GM23338 (cell line): ENCODE measurements at regions not wholly inside any gene's neighbourhood (a gene's known extent, or its start where the extent isn't known, plus 50 kb on each side); places are given as distances from the start of the nearest gene placed in this dataset.

Experiments
- EZH2 ChIP-seq: fragments of 200-600 bp; sonication (generic); IDR thresholded peaks from one replicate; pipeline ENCODE4 v1.8.0; 2017; ENCODE audit warnings: antibody characterized with exemption, mild to moderate bottlenecking, low read depth; ENCODE audit not compliant: unreplicated experiment
- JUNB ChIP-seq: IDR thresholded peaks from one replicate; pipeline ENCODE4 v1.6.1; 2016; ENCODE audit warnings: antibody characterized with exemption; ENCODE audit not compliant: unreplicated experiment
- NANOG ChIP-seq: IDR thresholded peaks from 2 replicates; pipeline ENCODE4 v1.6.1; 2016; ENCODE audit warnings: antibody characterized with exemption, borderline replicate concordance
- POLR2AphosphoS5 ChIP-seq: IDR thresholded peaks from 2 replicates; pipeline ENCODE4 v1.6.1; 2016; ENCODE audit warnings: antibody characterized with exemption, low read depth
- STAT1 ChIP-seq: IDR thresholded peaks from one replicate; pipeline ENCODE4 v1.6.1; 2016; ENCODE audit warnings: antibody characterized with exemption; ENCODE audit not compliant: unreplicated experiment
- ZNF331 ChIP-seq: fragments of 250-450 bp; sonication (Bioruptor Pico); IDR thresholded peaks from 2 replicates; pipeline ENCODE4 v1.5.0; 2020; ENCODE audit warnings: low read depth, mild to moderate bottlenecking, moderate library complexity
- TF ChIP-seq, protein P1 (sequence below): fragments of 250-450 bp; sonication (Bioruptor Pico); IDR thresholded peaks from 2 replicates; pipeline ENCODE4 v1.5.0; 2020; ENCODE audit warnings: mild to moderate bottlenecking, moderate library complexity
- TF ChIP-seq, protein P2 (sequence below), 2 experiments: fragments of 200-600 bp in 1 of 2; sonication (generic) in 1 of 2; conservative IDR thresholded peaks; 2 replicates each; pipeline versions ENCODE4 v1.5.1 to v1.6.1; 2016 to 2017; ENCODE audit warnings: antibody characterized with exemption in 2 of 2, low read depth in 2 of 2, mild to moderate bottlenecking in 2 of 2, moderate library complexity in 1 of 2
- TF ChIP-seq, protein P3 (sequence below): IDR thresholded peaks from 2 replicates; pipeline ENCODE4 v1.6.1; 2016; ENCODE audit warnings: antibody characterized with exemption
- TF ChIP-seq, protein P4 (sequence below): IDR thresholded peaks from one replicate; pipeline ENCODE4 v1.6.1; 2018; ENCODE audit warnings: antibody characterized with exemption; ENCODE audit not compliant: unreplicated experiment

DNA sequence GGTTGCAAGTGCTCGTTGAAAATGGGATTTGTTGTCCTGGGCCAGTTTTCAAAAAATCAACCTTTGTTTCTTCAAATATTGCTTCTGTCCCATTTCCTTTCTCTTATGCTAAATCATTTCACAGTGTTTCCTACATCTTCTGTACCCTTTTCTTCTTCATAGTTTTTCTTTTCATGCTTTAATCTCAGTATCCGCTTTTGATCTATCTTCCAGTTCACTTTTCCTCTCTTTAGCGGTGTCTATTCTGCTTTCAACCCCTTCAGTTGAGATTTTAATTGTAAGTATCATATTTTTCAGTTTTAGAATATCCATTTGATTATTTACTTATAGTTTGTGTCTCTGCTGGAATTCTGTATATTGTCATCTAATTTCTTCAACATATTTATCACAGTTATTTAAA is 311.7 kb upstream of the TPM1 start (continued):
- TF ChIP-seq, protein P1, sequence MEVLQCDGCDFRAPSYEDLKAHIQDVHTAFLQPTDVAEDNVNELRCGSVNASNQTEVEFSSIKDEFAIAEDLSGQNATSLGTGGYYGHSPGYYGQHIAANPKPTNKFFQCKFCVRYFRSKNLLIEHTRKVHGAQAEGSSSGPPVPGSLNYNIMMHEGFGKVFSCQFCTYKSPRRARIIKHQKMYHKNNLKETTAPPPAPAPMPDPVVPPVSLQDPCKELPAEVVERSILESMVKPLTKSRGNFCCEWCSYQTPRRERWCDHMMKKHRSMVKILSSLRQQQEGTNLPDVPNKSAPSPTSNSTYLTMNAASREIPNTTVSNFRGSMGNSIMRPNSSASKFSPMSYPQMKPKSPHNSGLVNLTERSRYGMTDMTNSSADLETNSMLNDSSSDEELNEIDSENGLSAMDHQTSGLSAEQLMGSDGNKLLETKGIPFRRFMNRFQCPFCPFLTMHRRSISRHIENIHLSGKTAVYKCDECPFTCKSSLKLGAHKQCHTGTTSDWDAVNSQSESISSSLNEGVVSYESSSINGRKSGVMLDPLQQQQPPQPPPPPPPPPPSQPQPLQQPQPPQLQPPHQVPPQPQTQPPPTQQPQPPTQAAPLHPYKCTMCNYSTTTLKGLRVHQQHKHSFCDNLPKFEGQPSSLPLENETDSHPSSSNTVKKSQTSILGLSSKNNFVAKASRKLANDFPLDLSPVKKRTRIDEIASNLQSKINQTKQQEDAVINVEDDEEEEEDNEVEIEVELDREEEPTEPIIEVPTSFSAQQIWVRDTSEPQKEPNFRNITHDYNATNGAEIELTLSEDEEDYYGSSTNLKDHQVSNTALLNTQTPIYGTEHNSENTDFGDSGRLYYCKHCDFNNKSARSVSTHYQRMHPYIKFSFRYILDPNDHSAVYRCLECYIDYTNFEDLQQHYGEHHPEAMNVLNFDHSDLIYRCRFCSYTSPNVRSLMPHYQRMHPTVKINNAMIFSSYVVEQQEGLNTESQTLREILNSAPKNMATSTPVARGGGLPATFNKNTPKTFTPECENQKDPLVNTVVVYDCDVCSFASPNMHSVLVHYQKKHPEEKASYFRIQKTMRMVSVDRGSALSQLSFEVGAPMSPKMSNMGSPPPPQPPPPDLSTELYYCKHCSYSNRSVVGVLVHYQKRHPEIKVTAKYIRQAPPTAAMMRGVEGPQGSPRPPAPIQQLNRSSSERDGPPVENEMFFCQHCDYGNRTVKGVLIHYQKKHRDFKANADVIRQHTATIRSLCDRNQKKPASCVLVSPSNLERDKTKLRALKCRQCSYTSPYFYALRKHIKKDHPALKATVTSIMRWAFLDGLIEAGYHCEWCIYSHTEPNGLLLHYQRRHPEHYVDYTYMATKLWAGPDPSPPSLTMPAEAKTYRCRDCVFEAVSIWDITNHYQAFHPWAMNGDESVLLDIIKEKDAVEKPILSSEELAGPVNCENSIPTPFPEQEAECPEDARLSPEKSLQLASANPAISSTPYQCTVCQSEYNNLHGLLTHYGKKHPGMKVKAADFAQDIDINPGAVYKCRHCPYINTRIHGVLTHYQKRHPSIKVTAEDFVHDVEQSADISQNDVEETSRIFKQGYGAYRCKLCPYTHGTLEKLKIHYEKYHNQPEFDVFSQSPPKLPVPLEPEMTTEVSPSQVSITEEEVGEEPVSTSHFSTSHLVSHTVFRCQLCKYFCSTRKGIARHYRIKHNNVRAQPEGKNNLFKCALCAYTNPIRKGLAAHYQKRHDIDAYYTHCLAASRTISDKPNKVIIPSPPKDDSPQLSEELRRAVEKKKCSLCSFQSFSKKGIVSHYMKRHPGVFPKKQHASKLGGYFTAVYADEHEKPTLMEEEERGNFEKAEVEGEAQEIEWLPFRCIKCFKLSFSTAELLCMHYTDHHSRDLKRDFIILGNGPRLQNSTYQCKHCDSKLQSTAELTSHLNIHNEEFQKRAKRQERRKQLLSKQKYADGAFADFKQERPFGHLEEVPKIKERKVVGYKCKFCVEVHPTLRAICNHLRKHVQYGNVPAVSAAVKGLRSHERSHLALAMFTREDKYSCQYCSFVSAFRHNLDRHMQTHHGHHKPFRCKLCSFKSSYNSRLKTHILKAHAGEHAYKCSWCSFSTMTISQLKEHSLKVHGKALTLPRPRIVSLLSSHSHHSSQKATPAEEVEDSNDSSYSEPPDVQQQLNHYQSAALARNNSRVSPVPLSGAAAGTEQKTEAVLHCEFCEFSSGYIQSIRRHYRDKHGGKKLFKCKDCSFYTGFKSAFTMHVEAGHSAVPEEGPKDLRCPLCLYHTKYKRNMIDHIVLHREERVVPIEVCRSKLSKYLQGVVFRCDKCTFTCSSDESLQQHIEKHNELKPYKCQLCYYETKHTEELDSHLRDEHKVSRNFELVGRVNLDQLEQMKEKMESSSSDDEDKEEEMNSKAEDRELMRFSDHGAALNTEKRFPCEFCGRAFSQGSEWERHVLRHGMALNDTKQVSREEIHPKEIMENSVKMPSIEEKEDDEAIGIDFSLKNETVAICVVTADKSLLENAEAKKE (CRISPR knock-in tag): no peak
- TF ChIP-seq, protein P2, sequence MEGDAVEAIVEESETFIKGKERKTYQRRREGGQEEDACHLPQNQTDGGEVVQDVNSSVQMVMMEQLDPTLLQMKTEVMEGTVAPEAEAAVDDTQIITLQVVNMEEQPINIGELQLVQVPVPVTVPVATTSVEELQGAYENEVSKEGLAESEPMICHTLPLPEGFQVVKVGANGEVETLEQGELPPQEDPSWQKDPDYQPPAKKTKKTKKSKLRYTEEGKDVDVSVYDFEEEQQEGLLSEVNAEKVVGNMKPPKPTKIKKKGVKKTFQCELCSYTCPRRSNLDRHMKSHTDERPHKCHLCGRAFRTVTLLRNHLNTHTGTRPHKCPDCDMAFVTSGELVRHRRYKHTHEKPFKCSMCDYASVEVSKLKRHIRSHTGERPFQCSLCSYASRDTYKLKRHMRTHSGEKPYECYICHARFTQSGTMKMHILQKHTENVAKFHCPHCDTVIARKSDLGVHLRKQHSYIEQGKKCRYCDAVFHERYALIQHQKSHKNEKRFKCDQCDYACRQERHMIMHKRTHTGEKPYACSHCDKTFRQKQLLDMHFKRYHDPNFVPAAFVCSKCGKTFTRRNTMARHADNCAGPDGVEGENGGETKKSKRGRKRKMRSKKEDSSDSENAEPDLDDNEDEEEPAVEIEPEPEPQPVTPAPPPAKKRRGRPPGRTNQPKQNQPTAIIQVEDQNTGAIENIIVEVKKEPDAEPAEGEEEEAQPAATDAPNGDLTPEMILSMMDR (conservative IDR thresholded peaks at IDR 0.05; ENCODE audit: low read depth in 2 of 2): no peak
- TF ChIP-seq, protein P3, sequence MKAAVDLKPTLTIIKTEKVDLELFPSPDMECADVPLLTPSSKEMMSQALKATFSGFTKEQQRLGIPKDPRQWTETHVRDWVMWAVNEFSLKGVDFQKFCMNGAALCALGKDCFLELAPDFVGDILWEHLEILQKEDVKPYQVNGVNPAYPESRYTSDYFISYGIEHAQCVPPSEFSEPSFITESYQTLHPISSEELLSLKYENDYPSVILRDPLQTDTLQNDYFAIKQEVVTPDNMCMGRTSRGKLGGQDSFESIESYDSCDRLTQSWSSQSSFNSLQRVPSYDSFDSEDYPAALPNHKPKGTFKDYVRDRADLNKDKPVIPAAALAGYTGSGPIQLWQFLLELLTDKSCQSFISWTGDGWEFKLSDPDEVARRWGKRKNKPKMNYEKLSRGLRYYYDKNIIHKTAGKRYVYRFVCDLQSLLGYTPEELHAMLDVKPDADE: no peak
- TF ChIP-seq ZNF331 (CRISPR knock-in tag): no peak
- TF ChIP-seq STAT1: no peak
- no peak for TF ChIP-seq NANOG
- TF ChIP-seq POLR2AphosphoS5: no peak
- no peak for TF ChIP-seq JUNB
- TF ChIP-seq, protein P4, sequence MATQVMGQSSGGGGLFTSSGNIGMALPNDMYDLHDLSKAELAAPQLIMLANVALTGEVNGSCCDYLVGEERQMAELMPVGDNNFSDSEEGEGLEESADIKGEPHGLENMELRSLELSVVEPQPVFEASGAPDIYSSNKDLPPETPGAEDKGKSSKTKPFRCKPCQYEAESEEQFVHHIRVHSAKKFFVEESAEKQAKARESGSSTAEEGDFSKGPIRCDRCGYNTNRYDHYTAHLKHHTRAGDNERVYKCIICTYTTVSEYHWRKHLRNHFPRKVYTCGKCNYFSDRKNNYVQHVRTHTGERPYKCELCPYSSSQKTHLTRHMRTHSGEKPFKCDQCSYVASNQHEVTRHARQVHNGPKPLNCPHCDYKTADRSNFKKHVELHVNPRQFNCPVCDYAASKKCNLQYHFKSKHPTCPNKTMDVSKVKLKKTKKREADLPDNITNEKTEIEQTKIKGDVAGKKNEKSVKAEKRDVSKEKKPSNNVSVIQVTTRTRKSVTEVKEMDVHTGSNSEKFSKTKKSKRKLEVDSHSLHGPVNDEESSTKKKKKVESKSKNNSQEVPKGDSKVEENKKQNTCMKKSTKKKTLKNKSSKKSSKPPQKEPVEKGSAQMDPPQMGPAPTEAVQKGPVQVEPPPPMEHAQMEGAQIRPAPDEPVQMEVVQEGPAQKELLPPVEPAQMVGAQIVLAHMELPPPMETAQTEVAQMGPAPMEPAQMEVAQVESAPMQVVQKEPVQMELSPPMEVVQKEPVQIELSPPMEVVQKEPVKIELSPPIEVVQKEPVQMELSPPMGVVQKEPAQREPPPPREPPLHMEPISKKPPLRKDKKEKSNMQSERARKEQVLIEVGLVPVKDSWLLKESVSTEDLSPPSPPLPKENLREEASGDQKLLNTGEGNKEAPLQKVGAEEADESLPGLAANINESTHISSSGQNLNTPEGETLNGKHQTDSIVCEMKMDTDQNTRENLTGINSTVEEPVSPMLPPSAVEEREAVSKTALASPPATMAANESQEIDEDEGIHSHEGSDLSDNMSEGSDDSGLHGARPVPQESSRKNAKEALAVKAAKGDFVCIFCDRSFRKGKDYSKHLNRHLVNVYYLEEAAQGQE: no peak
- no peak for TF ChIP-seq EZH2
